AG08395 (cell line): ENCODE measurements at regions not wholly inside any gene's neighbourhood (a gene's known extent, or its start where the extent isn't known, plus 50 kb on each side); places are given as distances from the start of the nearest gene placed in this dataset.
A peak's percentile ranks its signal among the peaks of the same experiment; 100 is the strongest.

Source experiments
- DNase-seq: peaks from one replicate; pipeline ENCODE4 v3.0.0; 2012; ENCODE audit warnings: mixed read lengths, low spot score

DNA sequence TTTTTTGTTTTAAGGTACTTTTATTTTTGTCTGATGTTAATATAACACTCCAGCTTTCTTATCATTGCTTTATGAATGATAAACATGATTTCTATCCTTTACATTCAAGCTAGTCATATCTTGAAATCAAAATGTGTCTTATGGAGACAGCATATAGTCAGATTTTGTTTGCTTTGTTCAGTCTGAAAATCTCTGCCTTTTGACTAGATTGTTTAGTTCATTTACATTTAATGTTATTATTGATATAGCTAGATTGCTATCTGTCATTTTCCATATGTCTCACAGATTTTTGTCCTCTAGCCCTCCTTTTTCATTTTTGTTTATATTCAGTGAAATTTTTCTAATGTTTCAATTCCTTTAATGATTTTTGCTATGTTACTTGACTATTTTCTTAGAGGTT lies 332.8 kb downstream of the SMOC2 start:
- DNase-seq, result no peak

DNA sequence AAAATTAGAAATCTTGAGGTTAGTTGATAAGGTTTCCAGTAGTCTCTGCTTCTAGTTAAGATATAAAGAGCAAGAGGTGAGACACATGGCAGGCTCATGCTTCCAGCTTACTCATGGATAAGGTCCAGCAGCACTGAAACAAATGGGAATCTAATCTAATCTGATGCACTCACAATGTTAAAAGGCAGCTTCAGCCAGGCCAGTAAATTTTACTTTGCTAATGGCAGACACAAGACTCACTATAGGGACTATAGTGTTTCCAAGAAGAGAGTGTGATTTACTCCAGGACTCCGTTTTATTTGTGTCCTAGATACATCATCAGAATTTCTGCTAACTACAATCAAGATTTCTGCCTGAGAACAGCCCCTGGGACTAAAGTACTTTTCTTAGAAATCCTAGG lies 324.8 kb downstream of the SMOC2 start:
- no peak for DNase-seq

- DNase-seq, result peak; percentile 8
Measured at GRCh38 chr6:168756009-168756634, 315.1 kb downstream of the SMOC2 start.

GRCh38 chr6:168746643-168747042 lies 305.7 kb downstream of the SMOC2 start:
- DNase-seq, result no peak

GRCh38 chr6:168746013-168746412 lies 305.0 kb downstream of the SMOC2 start:
- DNase-seq, result no peak

DNA sequence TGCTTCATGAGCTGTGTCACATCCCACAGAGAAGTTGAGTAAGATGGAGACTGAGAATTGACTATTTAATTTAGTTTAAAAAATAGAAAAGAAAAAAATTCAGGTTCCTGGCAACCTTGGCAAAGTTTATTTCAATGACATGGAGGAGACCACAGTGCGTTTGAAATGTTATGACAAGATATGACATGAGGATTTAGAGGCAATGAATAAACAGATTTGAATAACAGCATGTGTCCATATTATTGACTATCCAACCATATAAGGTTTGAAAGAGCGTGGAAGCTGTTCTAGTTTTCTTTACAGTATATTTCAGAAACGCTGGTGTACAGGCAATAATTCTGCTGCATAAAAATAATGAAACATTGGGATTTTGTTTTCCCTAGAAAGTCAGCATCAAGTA lies 303.9 kb downstream of the SMOC2 start:
- DNase-seq, result no peak

DNA sequence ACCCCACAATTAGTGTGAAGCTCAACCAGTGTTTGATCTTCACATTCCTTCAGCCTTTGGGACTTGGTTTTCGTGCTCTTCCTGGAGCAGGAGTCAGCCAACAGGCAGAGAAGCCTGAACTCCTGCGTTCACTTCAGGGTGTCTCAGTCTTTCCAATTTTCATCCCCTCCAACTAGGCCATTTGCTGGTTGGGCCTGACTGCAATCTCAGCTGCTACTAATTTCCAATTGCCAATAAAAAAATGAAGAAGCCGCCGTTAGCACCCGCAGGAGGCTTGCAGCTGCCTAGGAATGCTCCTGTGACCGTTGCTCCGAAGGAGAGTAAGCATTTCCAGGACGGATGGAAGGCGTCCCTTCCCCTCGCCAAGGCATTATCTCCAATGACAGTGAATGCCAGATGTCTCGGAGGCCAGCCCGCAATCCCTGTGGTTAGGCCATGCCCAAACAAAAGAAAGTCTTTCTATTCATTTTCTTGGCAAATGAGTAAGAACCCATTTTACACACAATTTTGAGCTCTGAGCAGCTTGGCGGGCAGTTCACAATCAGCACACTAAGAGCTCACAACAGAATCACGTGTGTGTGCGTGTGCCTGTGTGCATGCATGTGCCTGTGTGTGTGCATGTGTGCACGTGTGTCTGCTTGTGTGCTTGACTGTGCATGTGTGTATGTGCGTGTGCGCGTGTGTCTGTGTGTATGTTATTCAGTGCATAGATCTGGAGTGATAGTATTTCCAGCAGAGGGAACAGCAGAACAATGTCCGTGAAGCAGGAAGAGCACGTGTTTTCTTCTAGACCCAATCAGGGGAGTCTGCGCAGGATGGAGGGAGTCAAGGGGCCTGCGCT lies 301.2 kb downstream of the SMOC2 start:
- DNase-seq, result no peak

DNA sequence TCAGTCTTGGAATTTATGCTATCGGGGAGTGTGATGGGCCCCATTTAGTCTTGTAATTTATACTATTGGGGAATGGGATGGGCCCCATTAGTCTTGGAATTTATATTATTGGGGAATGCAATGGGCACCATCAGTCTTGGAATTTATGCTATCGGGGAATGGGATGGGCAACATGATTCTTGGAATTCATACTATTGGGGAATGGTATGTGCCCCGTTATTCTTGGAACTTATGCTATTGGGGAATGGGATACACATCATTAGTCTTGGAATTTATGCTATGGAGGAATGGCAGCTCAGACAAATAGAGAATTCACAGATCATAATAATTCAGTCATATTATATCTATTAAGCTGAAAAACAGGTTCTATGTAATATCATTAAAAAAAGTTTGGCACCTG lies 300.3 kb downstream of the SMOC2 start:
- DNase-seq, result no peak

- DNase-seq, result no peak
Measured at GRCh38 chr6:168739381-168739780, 298.4 kb downstream of the SMOC2 start.

- DNase-seq, result no peak
Measured at GRCh38 chr6:168737481-168737880, 296.5 kb downstream of the SMOC2 start.

DNA sequence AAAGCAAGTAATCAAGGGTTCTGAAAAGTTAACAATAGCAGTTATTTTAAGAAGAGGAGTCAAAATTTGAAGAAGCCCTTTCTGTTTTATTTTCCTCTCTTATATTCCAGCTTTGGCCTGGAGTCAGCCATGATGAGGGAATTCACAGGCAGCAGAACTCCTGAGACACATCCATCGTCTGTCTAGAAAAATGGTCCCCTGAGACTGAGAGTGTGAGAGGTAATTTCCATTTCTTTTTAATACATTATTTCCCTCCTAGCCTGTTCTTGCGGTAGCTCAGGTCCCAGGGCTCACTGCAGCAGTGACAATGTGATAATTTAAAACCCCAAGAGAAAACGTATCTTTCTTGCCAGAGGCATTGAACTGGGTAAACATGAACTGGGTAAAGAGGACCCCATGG lies 296.0 kb downstream of the SMOC2 start:
- DNase-seq, result no peak

GRCh38 chr6:168736039-168736438 lies 295.1 kb downstream of the SMOC2 start:
- no peak for DNase-seq

- no peak for DNase-seq
Measured at GRCh38 chr6:168735268-168735949, 294.4 kb downstream of the SMOC2 start.

GRCh38 chr6:168734523-168734922 lies 293.5 kb downstream of the SMOC2 start:
- DNase-seq, result no peak

DNA sequence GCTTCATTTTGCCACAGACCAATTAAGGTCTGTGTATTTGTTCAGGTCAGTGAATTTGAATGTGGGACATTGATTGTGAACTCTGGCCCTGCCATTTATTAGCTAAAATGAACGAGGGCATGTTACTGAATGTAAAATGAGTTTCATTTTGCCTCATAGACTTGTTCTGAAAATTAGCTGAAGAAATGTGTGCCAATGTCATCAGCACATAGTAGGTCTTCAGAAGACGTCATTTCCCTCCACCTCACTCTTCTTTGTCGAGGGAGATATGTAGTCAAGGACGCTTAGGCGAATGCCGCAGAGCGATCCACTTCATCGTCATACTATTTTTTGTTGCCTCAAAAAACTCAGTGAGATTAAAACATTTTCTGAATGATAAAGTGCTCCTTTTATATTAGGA lies 291.7 kb downstream of the SMOC2 start:
- DNase-seq, result no peak

GRCh38 chr6:168730931-168731716 lies 290.1 kb downstream of the SMOC2 start:
- DNase-seq, result no peak

DNA sequence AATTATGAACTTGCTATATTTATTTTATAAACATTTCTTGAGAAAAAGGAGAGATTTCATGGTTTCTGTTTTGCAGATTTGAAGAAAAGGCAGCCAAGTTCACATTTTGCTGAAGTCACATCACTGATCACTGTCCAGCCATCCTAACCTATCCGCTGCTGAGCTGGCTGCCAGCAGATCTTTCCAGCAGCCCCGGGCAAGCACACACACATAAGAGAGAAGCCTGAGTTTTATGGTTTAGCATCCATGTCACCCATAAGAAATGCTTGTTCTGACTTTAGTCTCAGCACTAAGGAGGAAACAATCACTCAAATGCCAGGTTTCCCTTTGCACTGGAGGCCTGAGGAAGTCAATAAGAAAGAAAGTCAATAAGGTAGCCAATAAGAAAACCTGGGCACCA lies 287.1 kb downstream of the SMOC2 start:
- DNase-seq, result no peak

- DNase-seq, result no peak
Measured at GRCh38 chr6:168726312-168726856, 285.4 kb downstream of the SMOC2 start.

- DNase-seq, result no peak
Measured at GRCh38 chr6:168725802-168726201, 284.8 kb downstream of the SMOC2 start.

GRCh38 chr6:168724669-168725570 lies 283.9 kb downstream of the SMOC2 start:
- DNase-seq, result no peak

GRCh38 chr6:168724033-168724432 lies 283.0 kb downstream of the SMOC2 start:
- no peak for DNase-seq
